Tibial nerve (tissue), 4 donors: ENCODE measurements at regions not wholly inside any gene's neighbourhood (a gene's known extent, or its start where the extent isn't known, plus 50 kb on each side); places are given as distances from the start of the nearest gene placed in this dataset.

Experiments used
- EP300 ChIP-seq, 2 donors: sonication (generic); formaldehyde crosslinking; IDR thresholded peaks; one replicate each; pipeline ENCODE4 v1.6.1; 2017; ENCODE audit warnings: antibody characterized with exemption in 2 of 2, mild to moderate bottlenecking in 1 of 2
- TF ChIP-seq, protein P1 (sequence below), 5 experiments: fragments of 200-600 bp in 3 of 5; fragments of 450-650 bp in 2 of 5; sonication (generic) in 3 of 5; IDR thresholded peaks; one replicate each; pipeline ENCODE4 v1.5.1; 2016 to 2019; ENCODE audit warnings: antibody characterized with exemption in 5 of 5, mild to moderate bottlenecking in 3 of 5, moderate library complexity in 2 of 5

DNA sequence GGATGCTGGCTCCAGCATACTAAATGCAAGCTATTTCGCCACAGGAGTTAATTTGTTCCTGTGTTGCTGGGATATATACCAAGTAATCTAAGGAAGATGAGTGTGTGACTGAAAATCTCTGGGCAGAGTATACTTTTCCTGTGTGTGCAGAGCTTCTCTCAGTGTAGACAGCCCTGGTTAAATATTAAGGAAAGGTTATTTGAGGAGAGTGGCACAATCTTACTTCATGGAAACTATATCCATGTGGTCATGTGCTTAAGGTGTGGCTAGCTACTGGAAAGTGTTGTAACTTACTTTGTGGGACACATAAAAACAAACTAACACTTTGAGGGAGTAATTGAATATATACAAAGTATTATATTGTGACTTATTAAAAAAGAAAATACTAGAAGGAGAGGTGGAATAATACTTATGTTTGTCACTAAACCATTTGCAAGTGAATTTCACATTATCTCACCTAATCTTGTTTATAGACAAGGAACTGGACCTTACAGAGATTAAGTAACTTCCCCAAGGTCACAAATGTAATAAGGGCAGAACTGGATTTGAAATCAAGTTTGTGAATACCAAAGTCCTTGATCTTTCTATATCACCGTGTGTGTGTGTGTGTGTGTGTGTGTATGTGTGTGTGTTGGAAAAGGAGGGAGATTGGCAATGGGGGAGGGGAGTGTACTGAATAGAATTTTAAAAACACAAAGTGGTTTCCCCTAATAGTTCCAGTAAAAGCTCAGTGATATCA, 408.2 kb upstream of the NR3C2 start:
- TF ChIP-seq, protein P1, sequence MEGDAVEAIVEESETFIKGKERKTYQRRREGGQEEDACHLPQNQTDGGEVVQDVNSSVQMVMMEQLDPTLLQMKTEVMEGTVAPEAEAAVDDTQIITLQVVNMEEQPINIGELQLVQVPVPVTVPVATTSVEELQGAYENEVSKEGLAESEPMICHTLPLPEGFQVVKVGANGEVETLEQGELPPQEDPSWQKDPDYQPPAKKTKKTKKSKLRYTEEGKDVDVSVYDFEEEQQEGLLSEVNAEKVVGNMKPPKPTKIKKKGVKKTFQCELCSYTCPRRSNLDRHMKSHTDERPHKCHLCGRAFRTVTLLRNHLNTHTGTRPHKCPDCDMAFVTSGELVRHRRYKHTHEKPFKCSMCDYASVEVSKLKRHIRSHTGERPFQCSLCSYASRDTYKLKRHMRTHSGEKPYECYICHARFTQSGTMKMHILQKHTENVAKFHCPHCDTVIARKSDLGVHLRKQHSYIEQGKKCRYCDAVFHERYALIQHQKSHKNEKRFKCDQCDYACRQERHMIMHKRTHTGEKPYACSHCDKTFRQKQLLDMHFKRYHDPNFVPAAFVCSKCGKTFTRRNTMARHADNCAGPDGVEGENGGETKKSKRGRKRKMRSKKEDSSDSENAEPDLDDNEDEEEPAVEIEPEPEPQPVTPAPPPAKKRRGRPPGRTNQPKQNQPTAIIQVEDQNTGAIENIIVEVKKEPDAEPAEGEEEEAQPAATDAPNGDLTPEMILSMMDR (IDR thresholded peaks at IDR 0.05), result no peak
- no peak for TF ChIP-seq EP300 (IDR thresholded peaks at IDR 0.05)
